ENCODE measurements at regions not wholly inside any gene's neighbourhood (a gene's known extent, or its start where the extent isn't known, plus 50 kb on each side); places are given as distances from the start of the nearest gene placed in this dataset.
"Not testable (repeated sequence)": the region's sequence is repeated elsewhere in the genome, so short reads cannot be mapped to it uniquely, and the experiment has no call there.

DNA sequence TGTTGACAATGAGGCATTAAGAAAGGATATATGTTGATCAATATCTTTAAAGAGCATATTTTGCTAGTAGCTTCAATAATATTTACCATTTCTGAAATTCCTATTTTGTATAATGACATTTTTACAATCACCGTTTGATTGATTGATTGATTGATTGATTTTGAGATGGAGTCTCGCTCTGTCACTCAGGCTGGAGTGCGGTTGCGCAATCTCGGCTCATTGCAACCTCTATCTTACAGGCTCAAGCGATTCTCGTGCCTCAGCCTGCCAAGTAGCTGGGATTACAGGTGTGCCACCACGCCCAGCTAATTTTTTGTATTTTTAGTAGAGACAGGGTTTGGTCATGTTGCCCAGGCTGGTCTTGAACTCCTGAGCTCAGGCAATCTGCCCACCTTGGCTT, 150.9 kb upstream of the TEX13D start:
- DNase-seq (ENCODE audit: low read depth in 4 of 4, low spot score in 1 of 4) = not testable (repeated sequence)

DNA sequence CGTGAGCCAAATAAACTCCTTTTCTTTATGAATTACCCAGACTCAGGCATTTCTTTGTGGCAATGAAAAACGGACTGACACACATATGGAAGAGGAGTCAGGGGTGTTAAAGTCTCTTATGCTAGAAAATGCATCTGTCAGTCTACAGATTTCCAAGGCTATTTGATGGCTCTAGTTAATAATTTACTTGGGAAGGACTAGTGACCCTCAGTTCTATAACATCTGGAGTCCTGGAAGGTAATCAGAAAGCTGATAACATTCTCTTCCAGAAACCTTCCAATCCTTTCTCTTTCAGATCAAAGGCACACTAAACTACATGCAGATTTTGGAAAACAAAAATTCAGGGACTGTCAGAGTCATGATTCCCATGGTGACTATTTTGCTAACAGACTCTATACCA, 142.0 kb upstream of the TEX13D start:
- DNase-seq (ENCODE audit: low read depth in 4 of 4, low spot score in 1 of 4) = no peak

DNA sequence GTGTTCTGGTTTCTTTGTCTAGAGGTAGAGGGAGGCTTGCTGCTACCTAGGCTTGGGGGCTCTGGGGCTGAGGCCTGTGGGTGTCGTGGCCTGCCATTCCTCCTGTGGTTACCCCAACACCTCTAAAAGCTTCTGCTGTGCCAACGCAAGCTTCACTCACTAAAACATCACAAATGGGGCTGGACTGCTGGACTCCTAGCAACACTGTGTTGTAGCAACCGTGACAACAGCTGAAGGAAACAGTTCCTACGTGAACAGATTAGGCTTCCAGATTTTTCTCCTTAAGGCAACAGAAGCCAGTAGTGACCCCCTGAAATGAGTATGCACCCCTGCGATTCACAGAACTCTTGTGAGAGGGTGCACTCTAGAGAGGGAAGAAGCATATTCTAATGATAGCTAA, 138.3 kb upstream of the TEX13D start:
- DNase-seq (ENCODE audit: low read depth in 4 of 4, low spot score in 1 of 4) = no peak

DNA sequence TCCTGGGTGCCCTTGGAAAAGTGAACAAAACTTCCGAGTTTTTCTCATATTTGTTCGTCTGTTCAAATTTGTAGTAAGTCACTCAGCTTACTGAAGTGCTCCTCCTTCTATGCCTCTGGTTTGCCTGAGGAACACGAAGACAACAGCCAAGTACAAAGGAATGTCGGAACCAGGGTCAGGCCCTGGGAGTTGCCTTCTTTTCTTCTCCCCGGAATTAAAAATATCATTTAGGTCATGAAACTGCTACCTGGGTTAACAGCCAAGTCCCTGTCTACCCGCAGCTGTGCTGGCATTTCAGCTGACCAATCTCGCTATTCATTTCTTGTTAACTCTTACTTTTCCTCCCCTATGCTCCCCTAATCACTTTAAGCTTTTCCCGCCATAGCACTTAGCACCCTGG, 137.6 kb upstream of the TEX13D start:
- DNase-seq (ENCODE audit: low read depth in 4 of 4, low spot score in 1 of 4) = no peak

DNA sequence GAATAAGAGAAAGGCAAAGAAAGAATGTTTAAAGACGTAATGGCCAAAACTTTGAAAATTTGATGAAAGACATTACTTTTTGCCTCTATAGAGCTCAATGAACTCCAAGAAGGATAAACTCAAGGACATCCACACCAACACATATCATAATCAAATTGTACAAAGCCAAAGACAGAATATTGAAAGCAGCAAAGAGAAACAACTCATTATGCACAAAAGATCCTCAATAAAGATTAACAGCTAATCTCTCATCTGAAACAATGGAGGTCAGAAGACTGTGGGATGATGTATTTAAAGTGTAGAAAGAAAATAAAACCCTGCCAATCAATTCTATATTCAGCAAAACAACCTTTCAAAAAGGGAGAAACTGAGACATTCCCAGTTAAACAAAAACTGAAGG, 129.1 kb upstream of the TEX13D start:
- no peak for DNase-seq (ENCODE audit: low read depth in 4 of 4, low spot score in 1 of 4)

DNA sequence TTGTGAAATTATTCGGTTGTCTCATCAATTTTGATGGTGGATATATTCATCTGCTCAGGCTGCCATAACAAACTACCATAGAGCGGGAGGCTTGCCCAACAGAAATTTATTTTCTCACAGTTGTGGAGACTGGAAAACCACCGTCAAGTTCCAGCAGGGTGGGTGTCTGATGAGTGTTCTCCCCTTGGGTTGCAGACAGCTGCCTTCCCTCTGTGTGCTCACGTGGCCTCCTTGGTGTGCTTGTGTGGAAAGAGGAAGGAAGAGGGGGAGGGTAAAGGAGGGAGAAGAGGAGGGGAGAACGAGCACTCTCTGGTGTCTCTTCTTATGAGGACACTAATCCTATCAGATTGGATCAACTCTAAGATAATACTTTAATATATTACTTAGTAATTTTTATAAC, 123.8 kb upstream of the TEX13D start:
- no peak for DNase-seq (ENCODE audit: low read depth in 4 of 4, low spot score in 1 of 4)

DNA sequence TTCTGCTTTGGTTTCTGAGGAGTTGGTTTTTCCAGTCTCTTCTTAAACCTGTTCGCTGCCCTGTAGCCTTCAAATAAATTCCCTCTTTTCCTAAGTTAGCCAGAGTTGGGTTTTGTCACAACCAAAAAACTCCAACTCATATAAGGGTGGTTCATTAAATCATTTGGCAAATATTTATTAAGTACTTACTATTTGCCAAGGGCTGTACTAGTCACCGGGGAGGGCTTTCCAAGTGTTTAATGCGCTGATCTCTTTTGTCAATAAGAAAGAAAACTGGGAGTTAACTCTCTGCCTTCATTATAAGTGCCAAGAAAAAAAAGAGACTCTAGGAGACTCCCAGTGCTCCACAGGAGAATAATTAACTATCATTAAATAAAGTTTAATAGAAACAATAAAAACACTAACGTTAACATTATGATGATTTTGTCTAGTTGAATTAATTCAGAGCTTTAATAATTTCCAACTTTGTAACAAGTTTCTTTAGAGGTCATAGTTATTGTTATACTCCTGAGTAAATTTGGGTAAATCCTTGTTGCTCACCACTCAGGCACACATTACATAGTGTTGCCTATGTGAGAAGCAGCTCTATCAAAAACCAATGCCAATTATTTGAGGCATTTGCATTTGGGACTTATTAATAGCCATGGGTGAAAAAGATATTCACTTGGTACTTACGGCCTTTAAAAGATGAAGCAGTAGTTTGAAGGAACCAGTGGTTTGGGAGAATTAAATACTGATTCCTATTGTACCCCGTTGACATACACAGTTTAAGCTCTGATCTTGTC, 122.5 kb upstream of the TEX13D start:
- no peak for DNase-seq (ENCODE audit: low read depth in 4 of 4, low spot score in 1 of 4)

DNA sequence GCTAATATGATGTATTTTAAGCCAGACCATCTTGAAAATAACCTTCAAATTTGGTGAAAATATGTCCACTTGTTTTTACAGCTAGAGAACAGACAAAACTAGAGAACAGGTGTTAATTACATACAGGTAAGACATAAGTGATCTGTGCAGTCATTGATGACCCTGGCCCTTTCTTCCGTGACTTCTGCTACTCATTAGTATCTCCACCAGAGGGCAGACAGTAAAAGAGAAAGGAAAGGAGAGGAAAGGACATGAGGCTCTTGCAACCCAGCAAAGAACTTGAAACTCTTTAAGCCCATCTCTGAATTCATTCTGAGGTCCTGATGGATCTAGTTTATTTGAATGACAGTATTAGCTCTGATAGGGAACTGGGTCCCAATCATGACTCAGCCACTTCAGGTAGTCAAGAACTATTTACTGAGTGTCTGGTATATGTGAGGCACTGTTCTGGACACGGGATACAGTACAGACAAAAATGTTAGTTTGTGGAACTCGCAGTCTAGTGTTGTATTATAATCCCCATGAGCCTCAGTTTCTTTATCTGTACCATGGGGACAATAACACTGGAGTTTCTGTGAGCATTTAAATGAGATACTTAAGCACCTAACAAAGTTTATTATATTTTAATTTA, 121.0 kb upstream of the TEX13D start:
- DNase-seq (ENCODE audit: low read depth in 4 of 4, low spot score in 1 of 4) = no peak

DNA sequence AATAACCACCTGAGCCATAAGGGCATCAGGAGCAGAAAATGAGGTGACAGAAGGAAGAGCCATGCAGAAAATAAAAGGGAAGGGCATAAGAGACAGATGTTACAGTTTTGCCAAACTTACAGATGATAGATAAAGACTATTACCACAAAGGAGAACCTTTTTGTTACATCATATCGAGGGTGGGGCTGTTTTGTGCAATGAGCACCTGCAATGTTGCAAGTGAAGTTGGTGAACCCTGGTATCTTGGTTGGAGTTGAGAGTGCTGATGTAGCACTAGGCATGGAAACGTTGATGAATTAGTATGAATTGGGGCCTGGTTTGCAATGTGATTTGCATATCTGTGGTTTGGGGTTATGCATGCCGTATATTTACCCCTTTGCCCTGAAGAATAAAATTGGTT, 119.8 kb upstream of the TEX13D start:
- peak in 1 of 4 experiments; percentile 10 for DNase-seq (ENCODE audit: low read depth in 4 of 4, low spot score in 1 of 4)

DNA sequence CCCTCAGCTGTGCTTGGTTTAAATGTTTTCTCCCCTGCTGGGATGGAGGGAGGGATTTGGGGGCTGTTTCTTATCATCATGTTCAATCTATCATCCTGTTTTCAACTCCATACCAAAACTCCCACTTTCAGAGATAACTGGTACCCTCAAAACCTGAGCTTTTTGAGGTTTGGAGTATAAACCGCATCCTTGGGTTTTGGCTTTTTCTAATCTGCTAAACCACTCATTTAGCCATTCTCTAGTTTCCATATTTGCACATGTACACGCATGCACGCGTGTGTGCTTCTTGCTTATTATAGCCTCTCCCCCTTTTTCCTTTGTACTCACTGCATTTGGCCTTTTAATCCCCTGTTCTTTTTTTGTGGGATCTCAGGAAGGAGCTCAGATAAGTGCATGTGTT, 116.7 kb upstream of the TEX13D start:
- no peak for DNase-seq (ENCODE audit: low read depth in 4 of 4, low spot score in 1 of 4)

DNA sequence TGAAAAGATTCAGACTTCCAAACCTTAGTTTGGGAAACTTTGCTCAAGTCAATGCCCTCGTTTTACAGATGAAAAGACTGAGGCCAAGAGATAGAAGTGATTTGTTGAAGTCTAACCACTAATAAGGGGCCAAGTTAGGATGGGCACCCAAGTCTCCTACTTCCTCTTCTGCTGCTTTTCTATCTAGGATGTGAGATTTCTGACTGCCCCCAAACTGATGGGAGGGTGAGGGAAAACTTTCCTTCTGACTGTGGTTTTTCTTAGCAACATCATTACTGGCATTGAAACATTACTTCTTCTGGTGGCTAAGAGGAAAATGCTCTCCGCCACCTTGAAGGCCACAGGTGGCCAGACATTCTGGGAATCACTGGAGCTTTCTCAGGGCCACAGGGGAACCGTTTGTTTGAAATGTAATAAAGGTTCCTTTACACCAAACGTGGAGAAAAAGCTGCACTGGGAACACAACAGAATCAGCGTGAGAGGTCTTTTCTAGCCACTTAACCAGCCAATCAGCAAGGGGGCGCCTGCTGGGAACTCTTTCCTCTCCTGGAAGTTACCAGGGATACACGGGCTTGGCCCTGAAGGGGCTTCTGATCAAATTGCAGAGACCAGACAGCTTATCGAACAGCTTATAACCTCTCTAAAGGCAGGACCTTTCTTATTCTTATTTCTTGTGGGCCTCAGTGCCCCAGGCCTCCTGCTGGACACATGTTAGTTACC, 115.9 kb upstream of the TEX13D start:
- no peak for DNase-seq (ENCODE audit: low read depth in 4 of 4, low spot score in 1 of 4)

DNA sequence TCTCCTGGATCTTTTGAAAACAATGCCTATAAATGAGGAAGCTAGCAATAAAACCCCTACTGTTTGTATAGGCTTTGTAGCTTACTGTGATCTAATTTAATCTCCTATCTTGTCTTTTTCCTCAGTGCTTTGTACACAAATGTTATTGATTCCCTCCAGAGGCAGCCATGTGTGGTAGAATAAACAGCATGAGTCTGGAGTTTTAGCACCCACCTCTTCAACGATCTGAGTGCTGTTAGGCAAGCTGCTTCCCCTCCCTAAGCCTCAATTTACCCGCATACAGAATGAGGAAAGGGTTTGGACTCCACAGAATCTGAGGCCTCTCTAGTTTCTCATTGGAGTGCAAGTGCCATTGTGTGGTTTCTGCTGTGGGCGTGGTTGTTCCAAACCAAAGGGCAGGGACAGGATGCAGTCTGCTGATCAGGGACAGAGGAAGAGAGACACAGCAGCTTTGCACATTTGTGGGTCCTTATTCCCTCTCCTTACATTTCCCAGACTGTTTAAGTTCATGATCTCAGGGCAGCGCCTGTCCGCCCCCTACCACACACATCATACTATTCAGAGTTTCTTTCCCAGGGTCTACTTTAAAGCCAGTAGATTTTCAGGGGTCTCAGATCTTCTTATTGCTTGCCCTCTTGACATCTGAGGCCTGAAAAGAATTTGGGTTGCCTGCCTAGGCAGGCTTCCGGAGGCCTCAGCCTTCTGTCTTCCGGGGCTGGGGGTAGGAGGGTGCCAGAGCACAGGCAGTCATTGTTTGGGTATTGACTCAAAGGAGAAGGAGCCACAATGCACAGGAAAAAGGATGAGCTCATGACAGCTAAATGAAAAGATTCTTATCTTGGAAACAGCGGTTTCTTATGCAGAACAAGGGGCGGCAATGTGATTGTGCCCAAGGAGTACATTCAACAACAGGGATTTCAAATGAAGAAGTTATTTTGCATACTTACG, 114.9 kb upstream of the TEX13D start:
- DNase-seq (ENCODE audit: low read depth in 4 of 4, low spot score in 1 of 4) = peak in 1 of 4 experiments; percentile 17

DNA sequence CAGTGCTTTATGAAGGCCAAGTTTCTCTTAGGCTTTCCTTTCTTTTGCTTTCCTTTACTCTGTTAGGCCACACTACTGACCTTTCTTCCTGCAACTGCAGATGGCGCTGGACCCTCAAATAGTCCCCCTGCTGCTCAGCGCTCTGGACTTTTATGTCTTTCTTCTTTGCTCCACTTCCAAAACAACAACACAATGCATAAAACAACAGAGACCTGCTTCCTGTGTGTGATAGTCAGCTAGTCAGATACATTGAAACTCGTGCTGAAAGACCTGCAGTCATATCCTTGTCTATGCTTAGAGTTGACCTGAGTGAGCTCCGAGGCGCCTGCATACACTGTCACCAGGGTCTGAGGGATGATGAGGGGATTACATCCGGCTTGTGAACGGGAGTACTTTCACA, 108.9 kb upstream of the TEX13D start:
- no peak for DNase-seq (ENCODE audit: low read depth in 4 of 4, low spot score in 1 of 4)

DNA sequence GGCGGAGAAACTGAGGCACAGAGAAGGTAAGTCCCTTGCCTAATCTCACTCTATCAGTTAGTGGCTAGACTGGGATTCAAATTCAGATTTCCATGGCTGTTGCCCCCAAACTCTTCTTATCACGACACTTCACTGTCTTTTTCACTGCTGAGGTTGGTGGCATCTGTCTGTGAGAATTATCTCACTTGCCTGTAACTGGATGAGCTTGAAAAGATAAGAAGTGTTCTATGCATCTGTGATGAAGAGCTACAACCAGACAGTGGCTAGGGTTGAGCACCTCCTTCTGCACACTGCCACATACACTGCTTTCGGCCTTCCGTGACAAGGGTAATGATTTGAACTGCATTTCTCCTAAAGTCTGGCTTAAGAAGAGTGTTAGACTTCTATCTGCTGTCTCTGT, 107.9 kb upstream of the TEX13D start:
- DNase-seq (ENCODE audit: low read depth in 4 of 4, low spot score in 1 of 4) = no peak

DNA sequence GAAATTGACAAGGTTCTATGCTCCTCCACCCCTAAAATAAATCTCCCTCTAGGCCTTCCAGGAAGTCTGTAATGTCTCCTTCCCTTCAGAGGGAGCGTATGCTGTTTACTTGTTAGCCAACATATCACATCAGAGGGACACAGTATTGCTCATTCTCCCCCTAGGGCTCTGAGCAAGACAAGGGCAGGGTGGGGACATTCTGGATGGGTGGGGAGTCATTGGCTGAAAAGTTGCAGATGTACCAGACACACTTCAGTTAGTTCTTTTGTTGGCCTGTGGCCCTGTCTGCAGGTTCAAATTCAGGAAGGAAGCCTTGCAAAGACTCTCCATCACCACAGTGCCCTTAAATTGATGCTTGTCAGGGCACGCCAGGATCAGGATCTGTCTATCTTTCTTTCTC, 106.3 kb upstream of the TEX13D start:
- DNase-seq (ENCODE audit: low read depth in 4 of 4, low spot score in 1 of 4) = no peak

DNA sequence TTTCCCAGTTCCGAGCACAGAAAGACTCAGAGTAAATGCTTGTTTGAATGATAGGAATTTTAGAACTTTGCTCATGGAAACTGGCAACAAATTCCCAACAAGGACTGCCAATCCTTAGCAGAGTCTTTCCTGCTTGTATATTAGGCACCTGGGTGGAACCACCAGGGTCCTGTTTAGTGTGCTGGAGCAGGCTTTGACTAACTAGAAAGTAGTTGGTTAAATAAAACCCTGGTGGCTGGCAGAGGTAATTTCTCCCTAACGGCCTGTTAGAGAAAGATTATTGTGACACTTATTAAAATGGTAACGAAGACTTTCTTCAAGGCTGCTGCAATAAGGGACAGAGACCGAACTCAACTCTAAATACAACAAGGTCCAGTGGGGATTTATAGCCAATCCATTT, 103.6 kb upstream of the TEX13D start:
- no peak for DNase-seq (ENCODE audit: low read depth in 4 of 4, low spot score in 1 of 4)

DNA sequence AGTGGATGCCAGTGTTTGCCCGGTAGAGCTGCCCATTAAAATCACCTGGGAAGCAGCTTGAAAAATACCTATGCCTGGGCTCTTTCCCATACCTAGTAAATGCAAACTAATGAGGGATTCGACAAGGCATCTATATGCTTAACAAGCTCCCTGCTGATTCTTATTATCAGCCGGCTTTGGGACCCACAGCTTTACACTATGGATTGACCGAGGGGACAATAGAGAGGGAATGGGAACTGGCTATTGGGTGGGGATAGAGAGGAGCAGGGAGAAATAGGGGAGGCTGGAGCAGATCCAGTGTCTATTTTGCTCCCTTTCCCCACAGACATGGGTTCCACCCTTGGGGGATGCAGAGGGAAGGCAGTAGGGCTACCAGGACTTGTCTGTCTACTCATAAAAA, 103.1 kb upstream of the TEX13D start:
- no peak for DNase-seq (ENCODE audit: low read depth in 4 of 4, low spot score in 1 of 4)

DNA sequence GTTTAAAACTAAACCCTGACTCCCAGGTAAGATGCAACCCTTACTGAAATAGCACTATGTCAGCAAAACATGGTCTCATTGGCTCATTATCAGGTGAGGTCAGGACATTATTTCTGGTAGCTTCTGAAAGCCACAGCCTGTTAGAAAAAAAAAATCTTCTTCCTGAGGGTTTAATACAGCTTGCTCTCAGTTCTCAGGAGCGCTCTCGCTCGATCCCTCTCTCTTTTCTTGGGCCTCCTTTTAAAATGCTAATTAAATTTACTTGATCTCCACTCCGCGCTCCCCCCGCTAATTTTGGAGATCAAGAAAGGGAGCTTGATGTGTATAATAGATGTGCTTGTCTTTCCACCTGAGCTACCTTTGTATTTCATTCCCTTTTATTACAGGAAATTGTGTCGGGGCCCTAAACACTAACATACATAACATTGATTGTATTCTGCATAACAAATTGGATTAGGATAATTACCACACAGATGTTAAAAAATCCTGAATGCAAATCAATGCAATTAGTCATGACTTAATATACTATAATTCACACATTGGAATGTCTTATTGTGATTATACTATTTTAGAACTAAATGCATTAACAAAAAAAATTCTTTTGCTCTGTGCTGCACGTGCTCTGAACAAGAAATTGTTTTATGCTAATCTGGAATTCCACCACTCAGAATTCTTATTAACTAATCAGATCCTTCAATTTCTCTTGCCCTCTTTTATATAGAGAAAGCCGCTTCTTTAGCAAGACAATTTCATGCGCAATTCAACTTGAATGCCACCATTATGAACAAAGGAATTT, 101.6 kb upstream of the TEX13D start:
- DNase-seq (ENCODE audit: low read depth in 4 of 4, low spot score in 1 of 4) = no peak

DNA sequence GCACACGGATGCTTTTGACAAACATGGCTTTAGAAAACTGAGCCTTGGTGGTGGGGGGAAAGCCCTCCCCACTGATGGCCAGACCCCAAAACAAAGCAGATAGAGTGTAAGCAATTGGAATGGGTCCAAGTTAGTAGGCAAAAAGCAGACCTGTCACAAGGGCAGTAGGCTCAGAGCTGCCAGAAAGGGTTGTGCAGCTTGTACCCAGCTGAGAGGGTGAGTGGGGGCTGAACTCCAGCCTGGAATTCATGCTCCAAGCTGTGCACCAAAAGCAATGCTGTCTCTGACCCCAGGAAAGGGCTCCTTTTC, 101.1 kb upstream of the TEX13D start:
- DNase-seq (ENCODE audit: low read depth in 4 of 4, low spot score in 1 of 4) = no peak

DNA sequence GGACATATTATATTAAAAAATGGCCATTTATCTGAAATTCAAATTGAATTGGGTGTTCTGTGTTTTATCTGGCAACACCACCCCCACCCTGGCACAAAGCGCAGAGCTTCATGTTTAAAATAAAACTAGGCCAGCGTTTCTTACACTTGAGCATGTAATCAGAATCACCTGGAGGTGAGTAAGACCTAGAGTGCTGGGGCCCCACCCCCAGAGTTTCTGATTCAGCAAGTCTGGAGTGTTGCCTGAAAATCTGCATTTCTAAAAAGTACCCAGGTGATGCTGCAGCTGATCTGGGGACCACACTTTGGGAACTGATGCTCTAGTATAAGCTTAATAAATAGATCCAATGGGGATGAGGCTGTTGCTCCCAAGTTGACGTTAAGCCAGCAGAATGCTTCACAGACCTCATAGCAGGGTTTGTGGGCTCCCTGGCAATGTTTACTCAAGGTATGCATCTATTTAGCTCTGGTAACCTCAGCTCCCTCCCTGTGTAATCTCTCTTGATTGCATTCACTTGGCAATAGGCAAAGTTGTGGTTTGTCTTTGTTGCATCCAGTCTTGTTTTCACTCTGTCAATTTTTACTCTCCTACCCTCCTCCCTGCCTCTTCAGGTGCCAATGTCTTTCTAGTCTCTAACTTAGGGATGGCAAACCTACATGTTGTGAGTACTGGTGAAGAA, 99.8 kb upstream of the TEX13D start:
- DNase-seq (ENCODE audit: low read depth in 4 of 4, low spot score in 1 of 4) = peak in 1 of 4 experiments; percentile 28
